Nephron (organoid): ENCODE measurements at regions not wholly inside any gene's neighbourhood (a gene's known extent, or its start where the extent isn't known, plus 50 kb on each side); places are given as distances from the start of the nearest gene placed in this dataset.

Source experiments
- H3K27ac Mint-ChIP-seq, 3 experiments: 2 replicates each; pipeline ENCODE4 v1.8.0; 2020; ENCODE audit warnings: mixed read lengths in 3 of 3, mild to moderate bottlenecking in 2 of 3, moderate library complexity in 1 of 3
- H3K27me3 Mint-ChIP-seq: 2 replicates; pipeline ENCODE4 v1.8.0; 2021; ENCODE audit warnings: low read depth, mild to moderate bottlenecking, moderate library complexity, mixed read lengths
- H3K36me3 Mint-ChIP-seq: 2 replicates; pipeline ENCODE4 v1.8.0; 2020; ENCODE audit warnings: low read depth, mixed read lengths
- H3K4me1 Mint-ChIP-seq: 2 replicates; pipeline ENCODE4 v1.8.0; 2020; ENCODE audit warnings: mixed read lengths
- H3K4me3 Mint-ChIP-seq, 3 experiments: 2 replicates each; pipeline ENCODE4 v1.8.0; 2020; ENCODE audit warnings: mild to moderate bottlenecking in 3 of 3, mixed read lengths in 3 of 3, moderate library complexity in 2 of 3
- H3K9me3 Mint-ChIP-seq: 2 replicates; pipeline ENCODE4 v1.8.0; 2020; ENCODE audit warnings: mixed read lengths
- TF ChIP-seq, protein P1 (sequence below), 3 experiments: fragments of 200-600 bp; sonication (generic); IDR thresholded peaks; one replicate each; pipeline ENCODE4 v1.5.0; 2021; ENCODE audit warnings: antibody characterized with exemption in 3 of 3; ENCODE audit not compliant: unreplicated experiment in 3 of 3

DNA sequence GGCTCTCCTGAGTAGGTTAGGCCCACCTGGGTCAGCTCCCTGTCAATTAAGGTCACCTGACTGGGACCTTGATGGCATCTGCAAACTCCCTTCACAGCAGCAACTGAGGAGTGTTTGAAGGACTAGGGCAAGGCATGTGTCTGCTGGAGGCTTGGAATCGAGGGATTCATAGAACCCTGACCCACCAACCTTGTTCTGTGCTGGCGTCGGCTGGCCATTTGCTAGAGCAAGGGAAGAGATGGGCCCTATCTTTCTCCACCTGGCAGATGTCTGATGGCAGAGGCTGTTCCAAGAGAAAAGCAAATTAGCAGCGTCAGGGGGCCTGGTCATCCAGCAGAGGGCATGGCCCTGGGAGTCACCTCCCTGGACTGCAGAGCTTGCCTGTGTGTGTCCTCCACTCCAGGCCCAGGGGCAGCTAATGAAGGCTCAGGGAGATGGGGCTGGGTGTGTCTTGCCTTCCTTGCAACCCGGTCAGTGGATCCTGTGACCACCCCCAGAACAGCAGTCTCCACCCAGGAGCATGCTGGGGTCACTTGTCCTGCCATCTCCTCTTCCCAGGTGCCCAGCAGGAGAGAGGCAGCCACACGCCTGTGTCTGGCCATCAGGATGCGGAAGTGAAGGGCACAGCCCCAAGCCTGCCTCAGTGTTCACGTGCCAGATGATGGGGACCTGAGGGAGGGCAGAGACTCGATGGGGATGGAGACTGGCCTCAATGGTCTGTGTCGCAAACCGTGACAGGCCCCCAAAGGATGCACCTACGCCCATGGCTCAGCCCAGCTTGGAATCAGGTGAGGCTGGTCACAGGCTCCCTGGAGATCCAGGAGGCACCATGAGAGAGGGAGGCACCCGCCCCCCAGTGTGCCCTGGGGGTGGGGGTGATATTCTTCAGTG is 53.9 kb downstream of the BARX1 start:
- Mint-ChIP-seq H3K36me3 (no peaks in the 10 kb centered on the region), H3K27me3 (peaks cover 39% of the 10 kb centered on the region), H3K4me1 (no peaks in the 10 kb centered on the region), H3K27ac (no peak overlapping the region), H3K9me3 (peaks cover 3% of the 10 kb centered on the region), H3K4me3 (no peak overlapping the region)
- TF ChIP-seq, protein P1, sequence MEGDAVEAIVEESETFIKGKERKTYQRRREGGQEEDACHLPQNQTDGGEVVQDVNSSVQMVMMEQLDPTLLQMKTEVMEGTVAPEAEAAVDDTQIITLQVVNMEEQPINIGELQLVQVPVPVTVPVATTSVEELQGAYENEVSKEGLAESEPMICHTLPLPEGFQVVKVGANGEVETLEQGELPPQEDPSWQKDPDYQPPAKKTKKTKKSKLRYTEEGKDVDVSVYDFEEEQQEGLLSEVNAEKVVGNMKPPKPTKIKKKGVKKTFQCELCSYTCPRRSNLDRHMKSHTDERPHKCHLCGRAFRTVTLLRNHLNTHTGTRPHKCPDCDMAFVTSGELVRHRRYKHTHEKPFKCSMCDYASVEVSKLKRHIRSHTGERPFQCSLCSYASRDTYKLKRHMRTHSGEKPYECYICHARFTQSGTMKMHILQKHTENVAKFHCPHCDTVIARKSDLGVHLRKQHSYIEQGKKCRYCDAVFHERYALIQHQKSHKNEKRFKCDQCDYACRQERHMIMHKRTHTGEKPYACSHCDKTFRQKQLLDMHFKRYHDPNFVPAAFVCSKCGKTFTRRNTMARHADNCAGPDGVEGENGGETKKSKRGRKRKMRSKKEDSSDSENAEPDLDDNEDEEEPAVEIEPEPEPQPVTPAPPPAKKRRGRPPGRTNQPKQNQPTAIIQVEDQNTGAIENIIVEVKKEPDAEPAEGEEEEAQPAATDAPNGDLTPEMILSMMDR (IDR thresholded peaks at IDR 0.05; ENCODE audit: unreplicated experiment in 3 of 3): no peak

- TF ChIP-seq, protein P1 (IDR thresholded peaks at IDR 0.05; ENCODE audit: unreplicated experiment in 3 of 3): no peak
- peaks cover 3% of the 10 kb centered on the region for H3K9me3 Mint-ChIP-seq
- H3K4me1 Mint-ChIP-seq: no peaks in the 10 kb centered on the region
- no peak overlapping the region for H3K4me3 Mint-ChIP-seq
- no peaks in the 10 kb centered on the region for H3K36me3 Mint-ChIP-seq
- H3K27ac Mint-ChIP-seq: no peak overlapping the region
- H3K27me3 Mint-ChIP-seq: peaks cover 33% of the 10 kb centered on the region
These were observed 54.7 kb downstream of the BARX1 start for GRCh38 chr9:93900436-93900819.

DNA sequence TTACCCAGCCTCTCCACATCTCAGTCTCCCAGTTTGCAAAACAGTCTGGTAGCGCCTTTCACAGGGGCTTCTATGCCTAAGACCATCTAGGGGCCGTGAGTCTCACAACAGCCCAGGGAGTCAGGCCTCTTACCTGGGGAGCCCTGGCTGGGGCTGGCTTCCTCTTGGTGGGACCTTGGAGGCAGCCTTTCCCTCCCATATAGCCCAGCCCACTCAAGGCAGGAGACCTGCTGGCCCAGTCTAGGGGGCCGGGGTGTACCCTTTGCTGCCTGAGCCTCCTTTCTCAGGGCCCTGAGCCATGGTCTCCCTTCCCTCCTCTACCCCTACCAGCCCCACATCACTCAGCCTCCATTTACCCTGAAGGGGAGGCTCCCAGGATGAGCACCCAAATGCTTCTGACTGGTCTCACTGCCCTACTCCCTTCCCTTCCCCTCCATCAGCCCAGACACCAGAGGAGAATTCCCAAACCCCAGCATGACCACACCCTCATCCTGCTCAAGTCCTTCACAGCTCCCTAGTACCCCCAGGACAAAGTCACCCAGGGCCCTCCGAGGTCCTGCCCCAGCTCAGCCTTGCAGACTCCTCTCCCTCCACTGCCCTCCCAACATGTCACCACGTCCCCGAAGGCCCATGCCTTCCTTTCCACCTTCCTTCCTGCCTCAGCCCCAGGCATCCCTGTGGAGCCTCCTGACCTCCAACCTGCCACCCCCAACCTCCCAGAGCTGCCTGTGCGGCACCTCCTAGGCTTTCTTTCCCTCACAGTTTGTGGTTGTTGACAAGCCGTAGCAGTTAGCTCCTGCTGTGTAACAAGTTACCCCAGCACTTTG is 55.3 kb downstream of the BARX1 start:
- Mint-ChIP-seq H3K4me3 (no peak overlapping the region), H3K4me1 (no peaks in the 10 kb centered on the region), H3K36me3 (no peaks in the 10 kb centered on the region), H3K27me3 (peaks cover 29% of the 10 kb centered on the region), H3K9me3 (peaks cover 3% of the 10 kb centered on the region), H3K27ac (no peak overlapping the region)
- TF ChIP-seq, protein P1 (IDR thresholded peaks at IDR 0.05; ENCODE audit: unreplicated experiment in 3 of 3): no peak

DNA sequence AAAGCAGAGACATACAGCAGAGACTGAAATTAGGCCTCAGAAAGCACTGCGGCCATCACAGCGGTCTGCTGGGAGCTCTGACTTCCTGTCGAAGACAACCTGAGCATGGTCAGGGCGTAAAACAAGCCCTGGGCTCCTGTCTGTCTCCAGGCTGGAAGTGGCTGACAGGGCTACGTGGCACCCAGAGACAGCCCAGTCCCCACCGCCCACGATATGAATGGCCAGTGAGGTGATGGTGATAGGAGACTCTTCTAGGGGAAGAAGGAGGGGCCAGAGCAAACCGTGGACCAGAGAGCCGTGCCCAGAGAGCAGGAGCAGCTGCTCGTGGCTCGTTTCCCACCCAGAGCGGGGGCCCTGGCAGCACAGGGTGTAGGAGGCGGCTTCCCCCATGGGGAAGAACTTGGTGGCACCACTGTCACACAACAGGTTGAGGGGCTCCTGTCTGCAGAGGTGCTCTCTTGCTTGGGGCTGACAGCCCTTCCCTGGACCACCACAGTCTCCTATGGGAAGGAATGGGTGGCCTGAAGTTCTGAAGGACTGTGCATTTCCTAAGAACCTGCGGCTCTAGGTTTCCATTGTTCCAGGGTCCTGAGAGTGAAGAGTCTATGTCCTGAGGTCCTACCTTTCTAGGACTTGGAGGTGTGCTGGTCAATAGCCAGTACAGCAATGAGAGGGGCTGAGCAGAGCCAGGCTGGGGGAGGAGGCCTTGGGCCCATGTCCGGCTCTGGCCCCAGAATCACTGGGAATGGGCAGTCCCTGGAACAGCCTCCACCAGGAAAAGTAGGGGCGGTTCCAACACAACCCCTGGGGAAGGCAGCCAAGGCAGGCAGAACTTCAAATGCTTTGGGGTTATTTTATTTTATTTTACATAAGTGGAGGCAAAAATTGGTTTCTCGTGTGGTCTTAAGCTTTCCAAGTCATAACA is 56.4 kb downstream of the BARX1 start:
- peaks cover 6% of the 10 kb centered on the region for H3K9me3 Mint-ChIP-seq
- H3K4me1 Mint-ChIP-seq: no peaks in the 10 kb centered on the region
- no peaks in the 10 kb centered on the region for H3K36me3 Mint-ChIP-seq
- H3K27ac Mint-ChIP-seq: no peak overlapping the region
- TF ChIP-seq, protein P1 (IDR thresholded peaks at IDR 0.05; ENCODE audit: unreplicated experiment in 3 of 3): no peak
- H3K4me3 Mint-ChIP-seq: no peak overlapping the region
- peaks cover 29% of the 10 kb centered on the region for H3K27me3 Mint-ChIP-seq

GRCh38 chr9:93898026-93898425 is 57.1 kb downstream of the BARX1 start:
- H3K27ac Mint-ChIP-seq: no peak overlapping the region
- peaks cover 7% of the 10 kb centered on the region for H3K9me3 Mint-ChIP-seq
- TF ChIP-seq, protein P1 (IDR thresholded peaks at IDR 0.05; ENCODE audit: unreplicated experiment in 3 of 3): no peak
- no peaks in the 10 kb centered on the region for H3K36me3 Mint-ChIP-seq
- H3K4me3 Mint-ChIP-seq: no peak overlapping the region
- H3K27me3 Mint-ChIP-seq: peaks cover 26% of the 10 kb centered on the region
- H3K4me1 Mint-ChIP-seq: no peaks in the 10 kb centered on the region
